IPS-18c (cell line): ENCODE measurements at regions not wholly inside any gene's neighbourhood (a gene's known extent, or its start where the extent isn't known, plus 50 kb on each side); places are given as distances from the start of the nearest gene placed in this dataset.

Experiments
- H3K4me3 ChIP-seq: 2 replicates; pipeline ENCODE4 v1.7.0; 2013; ENCODE audit warnings: low read depth, mild to moderate bottlenecking, low read length, moderate library complexity; ENCODE audit not compliant: insufficient read depth
- H3K9me3 ChIP-seq: one replicate; pipeline ENCODE4 v1.6.1; 2013; ENCODE audit warnings: mild to moderate bottlenecking, low read length, moderate library complexity; ENCODE audit not compliant: control insufficient read depth, insufficient read depth

DNA sequence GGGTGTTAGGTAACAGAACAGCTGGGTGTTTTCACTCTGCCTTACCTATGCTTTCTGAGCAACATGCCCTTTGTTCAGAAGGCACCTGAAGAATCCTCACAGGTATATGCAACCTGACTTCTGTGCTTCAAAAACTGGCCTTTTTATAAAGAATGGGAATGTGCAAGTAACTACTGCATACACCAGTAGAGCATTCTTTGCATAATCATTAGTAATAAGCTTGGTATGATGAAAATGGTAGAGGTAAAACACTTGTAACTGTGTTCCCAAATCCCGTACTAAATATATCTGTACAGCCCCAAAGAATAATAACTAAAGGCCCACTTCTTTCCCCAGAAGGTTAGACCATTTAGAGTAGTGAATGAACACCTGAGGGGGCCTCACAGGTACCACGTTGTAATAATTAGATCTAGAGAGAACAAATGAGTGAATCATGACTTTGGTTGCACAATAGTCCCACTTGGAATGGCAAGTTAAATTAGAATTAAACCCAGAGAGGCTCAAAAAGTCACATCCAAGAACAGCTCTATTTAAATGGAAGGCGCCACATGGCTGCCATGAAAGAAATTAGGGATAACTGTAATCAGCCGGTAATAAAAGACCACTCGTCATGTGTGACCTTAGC is 413.9 kb downstream of the KLF12 start:
- Histone ChIP-seq H3K9me3 (no peaks in the 10 kb centered on the region), H3K4me3 (no peak overlapping the region)

DNA sequence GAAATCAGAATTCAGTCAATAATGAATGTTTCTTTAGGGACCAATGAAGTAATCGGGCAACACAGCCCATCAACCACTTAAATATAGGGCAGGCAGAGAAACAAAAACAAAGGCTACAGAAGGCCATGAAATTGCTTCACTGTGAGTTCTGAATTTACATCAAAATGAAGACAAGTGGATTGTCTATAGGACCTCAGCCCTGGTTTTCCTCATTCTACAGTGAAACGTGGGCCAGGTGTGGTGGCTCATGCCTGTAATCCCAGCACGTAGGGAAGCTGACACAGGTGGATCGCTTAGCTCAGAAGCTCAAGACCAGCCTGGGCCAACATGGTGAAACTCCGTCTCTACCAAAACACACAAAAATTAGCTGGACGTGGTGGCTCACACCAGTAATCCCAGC is 416.0 kb downstream of the KLF12 start:
- H3K9me3 ChIP-seq: no peaks in the 10 kb centered on the region
- no peak overlapping the region for H3K4me3 ChIP-seq

DNA sequence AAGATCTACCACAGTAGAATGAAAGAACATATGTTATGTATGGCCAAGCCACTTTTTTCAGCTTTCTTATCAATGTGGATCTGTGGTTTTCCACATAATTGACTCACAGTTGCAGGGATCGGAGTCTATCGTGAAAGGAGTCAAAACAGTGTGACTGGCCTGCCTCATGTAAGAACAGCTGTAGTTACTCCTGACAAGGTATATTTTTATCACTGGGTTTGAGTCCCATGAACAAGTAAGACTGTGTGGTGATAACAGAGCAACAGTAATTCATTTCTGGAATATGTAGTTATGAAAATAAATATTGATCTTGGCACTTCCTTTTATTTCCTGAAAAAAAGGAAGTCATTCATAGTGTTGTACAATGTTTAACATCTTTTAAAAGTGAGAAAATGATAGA is 416.6 kb downstream of the KLF12 start:
- Histone ChIP-seq H3K4me3 (no peak overlapping the region), H3K9me3 (no peaks in the 10 kb centered on the region)

DNA sequence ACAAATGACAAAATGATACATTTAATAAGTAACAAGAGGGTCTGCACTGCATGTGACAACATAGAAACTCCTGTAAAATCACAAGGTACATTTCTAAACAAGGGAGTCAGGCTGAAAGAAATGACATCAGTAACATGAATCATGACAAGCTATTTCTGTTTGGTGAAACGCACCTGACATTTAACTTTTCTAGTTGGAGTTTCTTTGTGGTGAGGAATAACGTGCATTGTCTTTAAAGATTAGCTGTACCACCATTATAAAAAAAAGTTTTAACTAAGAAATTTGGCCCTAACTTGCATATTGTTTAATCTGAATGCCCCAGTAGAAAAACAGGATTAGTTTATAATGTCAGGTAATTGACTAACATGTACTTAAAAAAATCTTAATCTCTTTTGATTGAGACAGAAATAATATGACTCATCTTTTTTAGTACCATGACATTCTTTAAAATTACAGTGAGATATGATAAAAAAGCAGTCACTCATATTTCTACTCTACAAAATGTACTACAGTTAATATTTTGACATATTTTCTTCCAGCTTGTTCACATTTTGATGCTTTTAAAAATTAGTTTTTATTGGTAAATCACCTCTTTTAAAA is 418.2 kb downstream of the KLF12 start:
- Histone ChIP-seq H3K9me3 (no peaks in the 10 kb centered on the region), H3K4me3 (no peak overlapping the region)

DNA sequence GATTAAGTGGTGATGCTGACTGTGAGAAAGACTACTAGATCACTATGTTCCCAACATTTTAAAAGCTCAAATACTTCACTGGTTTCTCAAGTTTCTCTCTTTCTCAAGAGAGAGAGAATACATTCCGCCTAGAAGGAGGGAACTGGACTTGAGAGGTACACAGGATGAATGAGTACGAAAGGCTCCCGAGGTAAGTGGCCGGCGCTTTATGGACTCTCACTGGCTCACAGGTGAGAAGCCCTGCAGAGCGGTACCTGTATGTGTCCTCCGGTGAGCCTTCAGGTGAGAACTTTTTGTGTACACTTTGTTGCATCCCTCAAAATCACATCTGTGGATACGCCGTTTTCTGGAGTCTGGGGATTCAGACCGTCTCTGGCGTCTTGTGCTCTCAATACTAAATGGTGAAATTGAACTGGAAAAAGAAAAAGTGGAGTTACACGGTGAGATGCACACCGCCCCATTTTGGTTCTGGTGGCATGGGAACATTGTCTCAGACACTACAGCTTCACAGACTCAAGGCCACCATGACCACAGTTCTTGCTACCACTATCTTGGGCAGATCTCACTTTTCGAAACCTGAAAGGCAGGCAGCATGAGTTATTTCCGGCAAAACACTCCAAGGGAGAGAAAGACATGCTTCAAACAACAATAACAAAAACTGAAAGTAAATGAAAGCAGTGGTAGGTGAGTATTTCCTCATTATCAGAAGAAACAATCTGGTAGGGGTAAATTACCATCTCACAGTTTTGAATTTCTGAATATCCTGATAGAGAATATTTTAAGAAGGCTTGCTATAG is 418.9 kb downstream of the KLF12 start:
- no peak overlapping the region for H3K4me3 ChIP-seq
- H3K9me3 ChIP-seq: no peaks in the 10 kb centered on the region

DNA sequence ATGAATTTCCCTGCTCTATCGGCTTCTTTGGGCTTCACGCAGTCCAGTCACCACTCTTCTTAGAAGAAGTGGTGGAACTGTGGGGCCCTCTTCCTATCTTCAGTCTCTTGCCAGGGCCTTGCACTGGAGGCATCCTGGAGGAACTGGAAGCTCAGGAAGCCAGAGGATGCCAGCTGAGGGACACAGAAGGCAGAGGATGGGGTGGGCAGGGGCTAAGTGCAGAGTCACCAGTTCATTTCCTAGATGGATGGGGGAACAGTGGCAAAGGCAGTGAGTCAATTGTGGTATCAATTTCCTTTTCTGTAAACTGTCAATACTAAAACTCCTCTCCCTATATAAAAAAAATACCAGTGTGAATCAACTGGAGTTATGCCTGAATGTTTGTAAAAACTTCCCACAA is 419.7 kb downstream of the KLF12 start:
- Histone ChIP-seq H3K9me3 (no peaks in the 10 kb centered on the region), H3K4me3 (no peak overlapping the region)

DNA sequence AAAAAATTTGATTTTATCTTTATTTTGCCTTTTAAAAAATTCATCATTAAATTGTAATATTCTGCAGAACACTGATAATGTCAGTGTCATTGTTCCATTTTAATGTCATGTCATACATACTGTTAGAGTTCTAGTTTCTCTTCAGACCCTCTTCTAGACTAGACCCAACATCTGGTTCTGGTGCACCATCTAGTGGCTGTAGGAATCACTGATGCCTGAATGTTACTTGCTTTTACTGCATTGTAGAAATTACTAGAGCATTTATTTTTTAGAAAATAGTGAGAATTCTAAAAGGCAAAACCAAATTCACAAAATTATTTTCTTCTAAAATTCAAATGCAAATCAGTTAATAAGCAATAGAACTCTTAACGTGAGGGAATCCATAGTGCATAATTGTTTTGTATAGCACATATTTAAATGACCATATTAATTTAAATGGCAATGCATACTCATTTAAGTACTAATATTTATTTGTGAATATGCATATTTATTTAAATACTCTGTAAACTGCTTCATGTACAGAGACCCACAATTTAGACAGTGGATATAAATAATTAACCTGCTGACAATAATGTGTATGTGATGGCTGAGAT is 425.7 kb downstream of the KLF12 start:
- Histone ChIP-seq H3K9me3 (no peaks in the 10 kb centered on the region), H3K4me3 (no peak overlapping the region)

DNA sequence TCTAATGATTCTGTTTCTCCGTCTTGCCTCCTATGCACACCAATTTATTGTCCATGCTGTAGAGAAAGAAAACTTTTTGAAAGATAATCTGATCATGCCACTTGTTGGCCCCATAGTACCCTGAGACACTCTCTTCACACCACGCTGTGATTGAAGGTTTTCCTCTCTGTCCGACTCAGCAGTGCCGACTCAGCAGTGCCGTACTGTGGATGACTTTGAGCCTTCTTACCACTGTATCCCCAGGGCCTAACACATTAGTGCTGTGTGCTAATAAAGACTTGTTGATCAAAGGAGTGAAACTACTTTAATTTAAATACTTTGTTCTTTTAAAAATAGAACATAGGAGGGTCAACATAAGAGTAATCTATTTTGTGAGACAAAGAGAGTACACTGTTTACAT is 429.6 kb downstream of the KLF12 start:
- H3K4me3 ChIP-seq: no peak overlapping the region
- H3K9me3 ChIP-seq: no peaks in the 10 kb centered on the region

DNA sequence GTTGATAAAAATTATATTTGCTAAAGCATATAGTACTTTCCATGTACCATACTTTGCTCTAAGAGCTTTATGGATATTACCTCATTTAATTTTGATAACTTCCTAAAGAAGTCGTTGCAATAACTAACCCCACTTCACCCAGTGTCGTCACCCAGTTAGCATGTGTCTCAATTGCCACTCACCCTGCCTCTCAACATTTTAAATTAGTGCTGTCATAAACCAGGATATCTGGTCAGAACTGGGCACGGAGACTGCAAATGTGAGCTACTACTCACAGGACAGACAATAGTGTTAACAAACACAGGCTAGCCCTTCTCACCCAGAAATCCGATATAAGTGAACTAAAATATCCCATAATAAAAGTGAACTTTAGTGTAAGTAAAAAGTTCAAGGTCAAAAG is 430.6 kb downstream of the KLF12 start:
- no peak overlapping the region for H3K4me3 ChIP-seq
- no peaks in the 10 kb centered on the region for H3K9me3 ChIP-seq

DNA sequence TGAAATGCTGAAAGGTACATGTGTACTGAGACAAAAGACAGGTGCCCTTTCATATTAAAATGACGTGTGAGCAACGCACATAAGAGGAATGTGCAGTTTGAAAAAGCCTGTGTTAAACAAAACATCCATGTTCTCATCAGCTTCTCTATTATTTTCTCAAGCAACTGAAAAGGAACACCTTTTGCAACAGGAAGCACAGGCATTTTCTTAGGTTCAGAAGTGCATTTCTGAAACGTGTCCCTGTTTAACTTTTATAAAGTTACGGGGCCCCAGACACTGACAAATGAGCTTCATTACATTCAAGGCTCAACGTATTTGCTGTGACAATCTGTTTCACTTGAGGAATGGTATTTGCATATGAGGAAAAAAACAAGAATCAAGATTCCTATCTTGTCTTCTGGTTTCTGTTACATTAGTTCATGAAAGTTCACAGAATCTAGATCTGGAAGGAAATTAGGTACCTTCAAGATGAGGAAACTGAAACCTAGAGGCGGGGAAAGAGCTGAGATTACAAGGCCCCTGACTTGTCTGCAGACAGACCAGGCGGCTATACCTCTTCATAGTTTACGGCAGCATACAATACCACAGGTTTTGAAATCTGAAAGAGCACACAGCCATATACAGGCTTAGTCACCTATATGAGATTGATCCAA is 431.7 kb downstream of the KLF12 start:
- H3K9me3 ChIP-seq: no peaks in the 10 kb centered on the region
- H3K4me3 ChIP-seq: no peak overlapping the region

DNA sequence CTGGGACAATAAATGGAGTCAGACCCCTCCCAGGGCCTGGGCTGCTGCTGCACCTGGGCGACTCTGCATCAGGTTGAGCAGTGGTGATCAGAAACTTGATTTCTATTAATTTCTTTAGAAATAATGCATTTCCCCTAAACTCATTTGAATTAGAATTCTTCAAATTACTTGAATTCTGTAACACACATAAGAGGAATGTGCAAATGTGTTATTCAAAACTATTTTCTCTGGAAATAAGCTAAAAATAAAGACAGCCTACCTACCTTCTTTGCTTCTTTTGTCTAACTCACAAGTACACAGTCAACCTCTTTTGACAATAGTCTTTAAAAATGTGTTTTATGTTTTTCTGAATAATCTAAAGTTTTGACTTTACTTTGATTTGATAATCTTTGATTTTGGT is 433.0 kb downstream of the KLF12 start:
- no peak overlapping the region for H3K4me3 ChIP-seq
- no peaks in the 10 kb centered on the region for H3K9me3 ChIP-seq

DNA sequence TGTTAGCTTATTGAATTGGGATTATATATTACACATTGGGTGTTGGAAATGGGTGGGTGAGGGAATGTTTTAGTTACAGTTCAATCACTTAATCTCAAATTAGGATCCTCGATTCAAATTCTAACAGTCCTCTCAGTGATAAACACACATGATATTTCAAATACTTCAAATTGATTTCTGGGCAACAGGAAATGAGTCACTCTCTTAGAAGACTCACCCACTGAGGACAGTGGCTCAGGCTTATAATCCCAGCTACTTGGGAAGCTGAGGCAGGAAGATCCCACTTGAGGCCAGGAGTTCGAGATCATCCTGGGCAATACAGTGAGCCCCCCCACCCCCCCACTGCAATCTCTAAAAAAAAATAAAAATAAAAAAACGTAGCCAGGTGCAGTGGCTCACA is 435.3 kb downstream of the KLF12 start:
- no peaks in the 10 kb centered on the region for H3K9me3 ChIP-seq
- H3K4me3 ChIP-seq: no peak overlapping the region

DNA sequence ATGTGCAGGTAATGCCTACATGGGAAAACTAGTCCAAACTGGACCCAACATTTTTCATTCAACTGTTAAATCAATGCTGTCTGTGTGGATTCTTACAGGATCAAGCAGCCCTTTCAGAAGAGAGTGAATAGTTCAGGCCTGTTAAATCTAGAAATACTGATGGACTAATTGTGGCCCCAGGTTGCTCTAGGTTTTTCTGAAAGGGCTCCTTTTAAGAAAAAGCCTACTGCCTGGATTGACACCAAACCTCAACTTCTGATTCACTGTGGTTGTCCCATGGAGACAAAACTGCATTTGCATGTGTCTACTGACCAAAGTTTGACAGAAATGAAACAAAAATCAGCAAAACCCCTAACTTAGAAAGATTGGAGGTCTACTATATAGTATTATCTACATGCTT is 437.0 kb downstream of the KLF12 start:
- H3K9me3 ChIP-seq: no peaks in the 10 kb centered on the region
- no peak overlapping the region for H3K4me3 ChIP-seq

DNA sequence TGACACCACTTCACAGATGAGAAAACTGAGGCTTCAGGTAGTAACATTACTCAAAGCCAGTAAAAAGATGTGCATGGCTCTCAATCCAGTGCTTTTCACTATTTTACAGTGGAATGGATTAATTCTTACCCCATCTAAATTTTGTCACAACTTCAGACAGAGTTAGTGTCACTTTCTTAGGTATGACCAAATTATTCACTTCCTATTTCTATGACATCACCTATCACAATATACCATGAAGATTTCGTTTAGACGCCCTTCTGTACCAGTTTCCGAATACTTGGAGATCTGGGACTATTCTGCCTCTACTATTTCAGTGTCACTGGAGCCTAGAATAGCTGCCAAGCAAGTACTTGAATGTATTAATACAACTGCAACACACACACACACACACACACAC is 437.5 kb downstream of the KLF12 start:
- no peaks in the 10 kb centered on the region for H3K9me3 ChIP-seq
- H3K4me3 ChIP-seq: no peak overlapping the region

DNA sequence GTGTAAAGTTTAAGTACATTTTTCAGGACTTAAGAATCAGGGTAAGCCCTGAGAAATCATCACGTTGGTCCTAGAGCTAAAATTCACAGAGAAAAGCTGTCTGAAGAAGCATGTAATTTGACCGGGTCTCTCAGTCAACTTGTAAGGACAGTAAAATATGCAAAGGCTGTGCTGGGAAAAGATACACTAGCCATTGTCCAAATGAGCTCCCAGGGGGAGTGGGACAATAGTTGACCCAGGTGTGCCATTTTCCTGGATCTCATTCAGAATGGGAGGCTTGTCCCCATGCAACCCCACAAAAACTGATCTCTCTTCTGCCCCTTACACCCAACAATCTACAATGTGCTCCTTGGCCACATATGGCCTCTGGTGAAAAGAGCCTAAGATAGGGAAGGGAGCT is 437.9 kb downstream of the KLF12 start:
- H3K4me3 ChIP-seq: no peak overlapping the region
- no peaks in the 10 kb centered on the region for H3K9me3 ChIP-seq

DNA sequence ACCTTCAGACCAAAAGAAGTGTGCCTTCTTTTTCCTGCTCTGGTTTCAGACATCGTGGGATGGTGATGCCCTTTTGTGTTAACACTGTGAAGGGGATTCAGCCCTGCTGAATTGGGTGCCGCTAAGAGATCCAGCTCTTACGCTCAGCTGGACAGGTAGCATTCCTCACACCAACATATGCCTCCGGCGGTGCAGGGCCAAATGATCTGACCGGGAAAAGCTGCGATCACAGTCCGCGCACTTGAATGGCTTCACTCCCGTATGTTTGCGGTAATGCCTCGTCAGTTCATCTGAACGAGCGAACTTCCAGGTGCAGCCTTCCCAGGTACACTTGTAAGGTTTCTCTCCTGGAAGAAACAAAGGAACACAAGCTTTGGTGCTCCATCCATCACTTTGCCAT is 438.9 kb downstream of the KLF12 start:
- Histone ChIP-seq H3K9me3 (no peaks in the 10 kb centered on the region), H3K4me3 (no peak overlapping the region)

DNA sequence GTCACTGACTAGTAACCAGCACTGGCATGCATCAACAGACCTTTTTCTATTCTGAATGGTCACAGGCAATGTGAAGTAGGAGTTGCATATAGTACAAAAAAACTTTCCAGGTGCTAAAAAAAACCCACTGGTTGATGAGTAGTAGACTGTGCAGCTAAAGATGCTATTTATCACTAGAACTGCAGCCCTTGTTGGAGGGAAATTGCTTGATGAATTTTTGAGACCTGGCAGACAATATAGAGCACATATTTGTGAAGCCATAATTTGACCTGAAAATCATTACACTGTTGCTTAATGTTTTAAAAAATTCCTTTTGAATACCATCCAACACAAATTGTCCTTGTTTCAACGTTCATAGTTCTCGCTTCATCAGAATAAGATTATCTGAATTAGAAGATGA is 441.0 kb downstream of the KLF12 start:
- H3K9me3 ChIP-seq: no peaks in the 10 kb centered on the region
- H3K4me3 ChIP-seq: no peak overlapping the region

DNA sequence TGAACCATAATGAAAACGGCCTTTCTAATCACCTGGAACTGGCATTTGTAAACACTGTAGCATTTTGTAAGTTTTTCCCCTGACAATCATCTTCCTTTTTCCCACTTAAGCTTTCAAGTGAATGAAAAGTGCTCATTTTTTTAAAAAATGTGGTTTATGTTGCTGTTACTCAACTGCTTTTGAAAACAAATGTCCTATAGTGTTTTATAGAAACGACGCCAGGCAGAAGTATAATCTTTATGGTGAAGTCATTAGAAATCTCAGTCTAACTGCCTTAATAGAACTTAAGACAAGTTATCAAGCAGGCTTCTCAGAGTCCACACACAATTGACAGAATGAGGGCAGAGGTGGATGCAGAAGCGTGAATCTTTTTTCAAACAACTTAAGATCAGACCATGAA is 442.3 kb downstream of the KLF12 start:
- no peaks in the 10 kb centered on the region for H3K9me3 ChIP-seq

More for the DNA sequence above, 442.3 kb downstream of the KLF12 start:
- H3K4me3 ChIP-seq: no peak overlapping the region
